ENCODE measurements at regions not wholly inside any gene's neighbourhood (a gene's known extent, or its start where the extent isn't known, plus 50 kb on each side); places are given as distances from the start of the nearest gene placed in this dataset.

DNA sequence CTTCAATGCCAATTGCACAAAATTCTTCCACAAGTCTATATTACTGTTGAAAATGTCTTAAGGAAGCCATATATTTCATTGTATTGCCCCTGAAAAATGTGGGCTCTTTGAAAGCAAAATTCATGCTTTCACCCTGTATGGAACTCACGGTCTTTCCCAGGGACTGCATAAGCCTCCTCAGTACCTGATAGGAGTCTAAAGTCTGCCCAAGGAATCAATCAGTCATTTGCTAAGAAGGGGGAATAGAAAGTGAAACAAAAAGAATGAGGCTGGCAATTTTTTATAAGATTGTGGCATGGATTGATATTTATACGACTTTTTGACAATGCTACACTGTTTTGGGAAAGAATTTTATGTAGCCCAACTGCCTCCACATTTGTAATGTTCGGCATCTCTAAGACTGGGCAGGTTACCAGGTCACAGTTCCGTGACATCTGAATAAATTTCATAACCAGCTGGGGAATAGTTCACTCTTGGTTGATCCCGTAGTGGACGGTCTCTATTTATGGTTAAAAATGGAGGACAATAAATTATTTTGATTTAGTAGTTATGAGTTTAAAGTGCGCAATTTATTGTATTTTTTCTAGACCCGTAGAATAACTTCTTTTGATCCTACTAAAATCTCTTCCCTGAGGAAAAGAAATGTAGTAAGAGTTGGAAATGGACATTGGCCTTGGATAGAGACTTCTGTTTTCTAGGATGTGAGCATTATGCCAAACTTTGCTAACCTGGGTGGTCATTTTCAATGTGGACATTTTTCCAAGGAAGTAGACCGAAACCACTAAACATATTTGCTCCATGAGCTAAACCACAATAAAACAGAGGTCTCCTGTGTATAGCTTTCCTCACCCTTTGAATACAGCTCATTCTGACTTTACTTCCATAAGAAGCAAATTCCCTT lies 1585.4 kb downstream of the EFNB2 start:
- TF ChIP-seq, protein P1, sequence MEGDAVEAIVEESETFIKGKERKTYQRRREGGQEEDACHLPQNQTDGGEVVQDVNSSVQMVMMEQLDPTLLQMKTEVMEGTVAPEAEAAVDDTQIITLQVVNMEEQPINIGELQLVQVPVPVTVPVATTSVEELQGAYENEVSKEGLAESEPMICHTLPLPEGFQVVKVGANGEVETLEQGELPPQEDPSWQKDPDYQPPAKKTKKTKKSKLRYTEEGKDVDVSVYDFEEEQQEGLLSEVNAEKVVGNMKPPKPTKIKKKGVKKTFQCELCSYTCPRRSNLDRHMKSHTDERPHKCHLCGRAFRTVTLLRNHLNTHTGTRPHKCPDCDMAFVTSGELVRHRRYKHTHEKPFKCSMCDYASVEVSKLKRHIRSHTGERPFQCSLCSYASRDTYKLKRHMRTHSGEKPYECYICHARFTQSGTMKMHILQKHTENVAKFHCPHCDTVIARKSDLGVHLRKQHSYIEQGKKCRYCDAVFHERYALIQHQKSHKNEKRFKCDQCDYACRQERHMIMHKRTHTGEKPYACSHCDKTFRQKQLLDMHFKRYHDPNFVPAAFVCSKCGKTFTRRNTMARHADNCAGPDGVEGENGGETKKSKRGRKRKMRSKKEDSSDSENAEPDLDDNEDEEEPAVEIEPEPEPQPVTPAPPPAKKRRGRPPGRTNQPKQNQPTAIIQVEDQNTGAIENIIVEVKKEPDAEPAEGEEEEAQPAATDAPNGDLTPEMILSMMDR (IDR thresholded peaks at IDR 0.05; ENCODE audit: low read depth, low read length, poor library complexity, severe bottlenecking), result no peak
- TF ChIP-seq EZH2phosphoT487 (IDR thresholded peaks at IDR 0.05; ENCODE audit: borderline replicate concordance, low read length), result no peak
